Jurkat, Clone E6-1 (cell line): ENCODE measurements at regions not wholly inside any gene's neighbourhood (a gene's known extent, or its start where the extent isn't known, plus 50 kb on each side); places are given as distances from the start of the nearest gene placed in this dataset.
A peak's percentile ranks its signal among the peaks of the same experiment; 100 is the strongest.
"Not testable (repeated sequence)": the region's sequence is repeated elsewhere in the genome, so short reads cannot be mapped to it uniquely, and the experiment has no call there.

ENCODE experiments used
- DNase-seq: peaks from one replicate; pipeline ENCODE4 v3.0.0-alpha.2; 2011; ENCODE audit warnings: low read depth, low spot score
- H3K4me3 ChIP-seq: 2 replicates; pipeline ENCODE4 v1.5.1; 2011; ENCODE audit warnings: mild to moderate bottlenecking, low read length, control low read depth, moderate library complexity

GRCh38 chr2:224650815-224651439, 65.2 kb downstream of the CCDC195 start:
- H3K4me3 ChIP-seq = no peak overlapping the region
- DNase-seq = peak; percentile 34

- H3K4me3 ChIP-seq, DNase-seq: not testable (repeated sequence)
Measured at GRCh38 chr2:224647684-224648083, 62.5 kb upstream of the CUL3 start.

GRCh38 chr2:224646242-224646846, 61.2 kb upstream of the CUL3 start:
- peak; percentile 47 for DNase-seq
- no peak overlapping the region for H3K4me3 ChIP-seq

- H3K4me3 ChIP-seq = no peak overlapping the region
- DNase-seq = no peak
Measured at GRCh38 chr2:224645722-224646121, 60.6 kb upstream of the CUL3 start.

- H3K4me3 ChIP-seq = no peak overlapping the region
- no peak for DNase-seq
Measured at GRCh38 chr2:224640679-224641078, 55.5 kb upstream of the CUL3 start.

GRCh38 chr2:224638301-224638823, 53.2 kb upstream of the CUL3 start:
- no peak for DNase-seq
- no peak overlapping the region for H3K4me3 ChIP-seq
